Mesenchymal stem cell (in vitro differentiated cells and primary cell): ENCODE measurements at regions not wholly inside any gene's neighbourhood (a gene's known extent, or its start where the extent isn't known, plus 50 kb on each side); places are given as distances from the start of the nearest gene placed in this dataset.
A peak's percentile ranks its signal among the peaks of the same experiment; 100 is the strongest.

Source experiments
- DNase-seq: peaks from one replicate; pipeline ENCODE4 v3.0.0-alpha.2; 2013
- H2AFZ ChIP-seq: one replicate; pipeline ENCODE4 v1.6.1; 2013; ENCODE audit warnings: low read depth, mild to moderate bottlenecking, control low read depth, inconsistent platforms, low read length, moderate library complexity
- H2AK5ac ChIP-seq: 2 replicates; pipeline ENCODE4 v1.6.1; 2013; ENCODE audit warnings: low read length, moderate library complexity, mild to moderate bottlenecking, inconsistent platforms; ENCODE audit not compliant: severe bottlenecking
- H2BK120ac ChIP-seq: one replicate; pipeline ENCODE4 v1.6.1; 2013; ENCODE audit warnings: low read depth, mild to moderate bottlenecking, inconsistent platforms, low read length, moderate library complexity
- H2BK12ac ChIP-seq, 2 experiments: one replicate each; pipeline ENCODE4 v1.6.1; 2013; ENCODE audit warnings: inconsistent platforms in 2 of 2, low read length in 2 of 2, mild to moderate bottlenecking in 2 of 2, moderate library complexity in 2 of 2, control low read depth in 1 of 2
- H2BK15ac ChIP-seq: one replicate; pipeline ENCODE4 v1.6.1; 2013; ENCODE audit warnings: mild to moderate bottlenecking, low read depth, inconsistent platforms; ENCODE audit not compliant: poor library complexity, severe bottlenecking
- H2BK5ac ChIP-seq: 2 replicates; pipeline ENCODE4 v1.6.1; 2013; ENCODE audit warnings: low read depth, mild to moderate bottlenecking, low read length, control low read depth, inconsistent platforms; ENCODE audit not compliant: poor library complexity, severe bottlenecking
- H3K14ac ChIP-seq, 2 experiments: one replicate each; pipeline ENCODE4 v1.6.1; 2013; ENCODE audit warnings: inconsistent platforms in 2 of 2, low read length in 2 of 2, control low read depth in 1 of 2, mild to moderate bottlenecking in 1 of 2, moderate library complexity in 1 of 2
- H3K18ac ChIP-seq, 2 experiments: one replicate each; pipeline ENCODE4 v1.6.1; 2013; ENCODE audit warnings: inconsistent platforms in 2 of 2, low read length in 2 of 2, control low read depth in 1 of 2, low read depth in 1 of 2, mild to moderate bottlenecking in 1 of 2
- H3K23ac ChIP-seq, 2 experiments: one replicate each; pipeline ENCODE4 v1.6.1; 2013; ENCODE audit warnings: inconsistent platforms in 2 of 2, low read length in 2 of 2, mild to moderate bottlenecking in 2 of 2, moderate library complexity in 2 of 2, control low read depth in 1 of 2
- H3K27ac ChIP-seq: 2 replicates; pipeline ENCODE4 v1.5.1; 2013; ENCODE audit warnings: mild to moderate bottlenecking, moderate library complexity, low read length, control low read depth, inconsistent platforms; ENCODE audit not compliant: poor library complexity, severe bottlenecking
- H3K27me3 ChIP-seq, 2 experiments: 2 replicates each; pipeline versions ENCODE4 v1.6.1 to v1.7.0; 2013; ENCODE audit warnings: low read length in 2 of 2, mild to moderate bottlenecking in 2 of 2, moderate library complexity in 2 of 2, control low read depth in 1 of 2, inconsistent platforms in 1 of 2; ENCODE audit not compliant: control insufficient read depth in 1 of 2, insufficient read depth in 1 of 2
- H3K36me3 ChIP-seq, 2 experiments: 2 replicates each; pipeline versions ENCODE4 v1.6.1 to v1.7.0; 2013; ENCODE audit warnings: low read length in 2 of 2, control low read depth in 1 of 2, inconsistent platforms in 1 of 2, low read depth in 1 of 2, mild to moderate bottlenecking in 1 of 2; ENCODE audit not compliant: insufficient read depth in 2 of 2, control insufficient read depth in 1 of 2
- H3K4ac ChIP-seq, 2 experiments: one replicate each; pipeline ENCODE4 v1.6.1; 2013; ENCODE audit warnings: inconsistent platforms in 2 of 2, low read length in 2 of 2, mild to moderate bottlenecking in 2 of 2, moderate library complexity in 2 of 2, control low read depth in 1 of 2, low read depth in 1 of 2
- H3K4me1 ChIP-seq: 2 replicates; pipeline ENCODE4 v1.6.1; 2013; ENCODE audit warnings: low read depth, low read length, control low read depth; ENCODE audit not compliant: control insufficient read depth, insufficient read depth
- H3K4me2 ChIP-seq: 2 replicates; pipeline ENCODE4 v1.6.1; 2013; ENCODE audit warnings: low read length, mild to moderate bottlenecking, inconsistent platforms; ENCODE audit not compliant: poor library complexity, severe bottlenecking
- H3K4me3 ChIP-seq, 2 experiments: 2 replicates each; pipeline versions ENCODE4 v1.5.1 to v1.7.0; 2013; ENCODE audit warnings: low read length in 2 of 2, mild to moderate bottlenecking in 2 of 2, control low read depth in 1 of 2, low read depth in 1 of 2; ENCODE audit not compliant: insufficient read depth in 1 of 2
- H3K79me1 ChIP-seq: replicated peaks from 2 replicates; pipeline ENCODE4 v1.6.1; 2013; ENCODE audit warnings: mild to moderate bottlenecking, control low read depth, low read length, inconsistent platforms; ENCODE audit not compliant: poor library complexity, severe bottlenecking
- H3K9ac ChIP-seq: 2 replicates; pipeline ENCODE4 v1.7.0; 2013; ENCODE audit warnings: mild to moderate bottlenecking, low read length, moderate library complexity
- H3K9me3 ChIP-seq: 2 replicates; pipeline ENCODE4 v1.7.0; 2013; ENCODE audit warnings: mild to moderate bottlenecking, low read length; ENCODE audit not compliant: control insufficient read depth
- H4K8ac ChIP-seq: one replicate; pipeline ENCODE4 v1.6.1; 2013; ENCODE audit warnings: inconsistent platforms, mild to moderate bottlenecking, low read length, moderate library complexity
- H4K91ac ChIP-seq: one replicate; pipeline ENCODE4 v1.6.1; 2013; ENCODE audit warnings: mild to moderate bottlenecking, low read length, inconsistent platforms
- WGBS: methylation state at CpG from one replicate; pipeline ENCODE4 v1.1.7; 2013; ENCODE audit warnings: mixed read lengths; 5-methylcytosine and 5-hydroxymethylcytosine counted together

- Histone ChIP-seq H4K91ac (no peak overlapping the region), H3K18ac (no peak overlapping the region), H3K23ac (no peak overlapping the region), H3K4me1 (no peaks in the 10 kb centered on the region), H2BK15ac (no peak overlapping the region), H2BK120ac (no peak overlapping the region), H3K4me2 (no peak overlapping the region), H3K27ac (no peak overlapping the region), H2BK12ac (no peak overlapping the region), H3K27me3 (no peaks in the 10 kb centered on the region), H3K9ac (peak overlapping the region; percentile 37), H2AK5ac (no peak overlapping the region), H3K9me3 (no peaks in the 10 kb centered on the region), H3K36me3 (no peaks in the 10 kb centered on the region), H4K8ac (peak overlapping the region; percentile 60), H3K4me3 (no peak overlapping the region), H2BK5ac (no peak overlapping the region), H3K4ac (no peak overlapping the region), H2AFZ (no peak overlapping the region), H3K79me1 (no peaks in the 10 kb centered on the region), H3K14ac (no peak overlapping the region)
- no CpG with 5 or more reads among the region's 2 CpGs for WGBS
- DNase-seq, result no peak
These were observed 93.2 kb upstream of the CCDC80 start for GRCh38 chr3:112734171-112734570.

- Histone ChIP-seq H3K4ac (no peak overlapping the region), H3K36me3 (no peaks in the 10 kb centered on the region), H3K9me3 (no peaks in the 10 kb centered on the region), H2BK12ac (no peak overlapping the region), H3K18ac (no peak overlapping the region), H2AFZ (no peak overlapping the region), H3K23ac (no peak overlapping the region), H3K4me1 (no peaks in the 10 kb centered on the region), H3K14ac (no peak overlapping the region), H2BK15ac (no peak overlapping the region), H3K27me3 (no peaks in the 10 kb centered on the region), H4K8ac (no peak overlapping the region), H2BK120ac (no peak overlapping the region), H2BK5ac (no peak overlapping the region), H2AK5ac (no peak overlapping the region), H4K91ac (no peak overlapping the region), H3K4me3 (no peak overlapping the region), H3K9ac (no peak overlapping the region), H3K27ac (no peak overlapping the region), H3K79me1 (no peaks in the 10 kb centered on the region), H3K4me2 (no peak overlapping the region)
- DNase-seq, result no peak
These were observed 89.3 kb upstream of the CCDC80 start for GRCh38 chr3:112730210-112730609.

- H2BK12ac ChIP-seq, result no peak overlapping the region
- no peak overlapping the region for H3K18ac ChIP-seq
- H3K4me1 ChIP-seq, result no peaks in the 10 kb centered on the region
- no peak overlapping the region for H3K27ac ChIP-seq
- 90% methylated on average over 4 of the region's 4 CpGs for WGBS
- no peak overlapping the region for H2AK5ac ChIP-seq
- DNase-seq, result no peak
- H3K14ac ChIP-seq, result no peak overlapping the region
- no peaks in the 10 kb centered on the region for H3K79me1 ChIP-seq
- no peak overlapping the region for H3K23ac ChIP-seq
- H3K9ac ChIP-seq, result peak overlapping the region; percentile 30
- no peak overlapping the region for H3K4ac ChIP-seq
- no peak overlapping the region for H3K4me2 ChIP-seq
- no peak overlapping the region for H3K4me3 ChIP-seq
- H2BK120ac ChIP-seq, result no peak overlapping the region
- H4K8ac ChIP-seq, result no peak overlapping the region
- H2BK5ac ChIP-seq, result no peak overlapping the region
- H3K9me3 ChIP-seq, result no peaks in the 10 kb centered on the region
- H3K27me3 ChIP-seq, result no peaks in the 10 kb centered on the region
- H2BK15ac ChIP-seq, result no peak overlapping the region
- H4K91ac ChIP-seq, result no peak overlapping the region
- H3K36me3 ChIP-seq, result no peaks in the 10 kb centered on the region
- H2AFZ ChIP-seq, result no peak overlapping the region
These were observed 80.3 kb upstream of the CCDC80 start for GRCh38 chr3:112721231-112721630.

GRCh38 chr3:112718967-112719366 is 78.0 kb upstream of the CCDC80 start:
- no peak overlapping the region for H3K18ac ChIP-seq
- no peak overlapping the region for H4K8ac ChIP-seq
- H4K91ac ChIP-seq, result no peak overlapping the region
- no peak overlapping the region for H3K4ac ChIP-seq
- H2AFZ ChIP-seq, result no peak overlapping the region
- no peak overlapping the region for H3K4me2 ChIP-seq
- no CpG with 5 or more reads among the region's 1 CpG for WGBS
- no peak overlapping the region for H3K14ac ChIP-seq
- no peak overlapping the region for H2BK12ac ChIP-seq
- H2AK5ac ChIP-seq, result no peak overlapping the region
- H3K23ac ChIP-seq, result no peak overlapping the region
- H3K27ac ChIP-seq, result no peak overlapping the region
- H3K4me1 ChIP-seq, result no peaks in the 10 kb centered on the region
- no peaks in the 10 kb centered on the region for H3K36me3 ChIP-seq
- no peak overlapping the region for H2BK5ac ChIP-seq
- H2BK120ac ChIP-seq, result no peak overlapping the region
- no peaks in the 10 kb centered on the region for H3K27me3 ChIP-seq
- no peak overlapping the region for H2BK15ac ChIP-seq
- H3K4me3 ChIP-seq, result no peak overlapping the region
- no peak for DNase-seq
- no peaks in the 10 kb centered on the region for H3K79me1 ChIP-seq
- no peak overlapping the region for H3K9ac ChIP-seq
- no peaks in the 10 kb centered on the region for H3K9me3 ChIP-seq
